ENCODE measurements at regions not wholly inside any gene's neighbourhood (a gene's known extent, or its start where the extent isn't known, plus 50 kb on each side); places are given as distances from the start of the nearest gene placed in this dataset.

- in situ Hi-C loops (cut with HindIII; ENCODE audit: low sequenced_read_pairs), result no loop called here
- peak; percentile 84 for DNase-seq (ENCODE audit: low read depth)
- H3K4me3 ChIP-seq (ENCODE audit: low read depth, low read length), result no peak overlapping the region
- TF ChIP-seq, protein P1, sequence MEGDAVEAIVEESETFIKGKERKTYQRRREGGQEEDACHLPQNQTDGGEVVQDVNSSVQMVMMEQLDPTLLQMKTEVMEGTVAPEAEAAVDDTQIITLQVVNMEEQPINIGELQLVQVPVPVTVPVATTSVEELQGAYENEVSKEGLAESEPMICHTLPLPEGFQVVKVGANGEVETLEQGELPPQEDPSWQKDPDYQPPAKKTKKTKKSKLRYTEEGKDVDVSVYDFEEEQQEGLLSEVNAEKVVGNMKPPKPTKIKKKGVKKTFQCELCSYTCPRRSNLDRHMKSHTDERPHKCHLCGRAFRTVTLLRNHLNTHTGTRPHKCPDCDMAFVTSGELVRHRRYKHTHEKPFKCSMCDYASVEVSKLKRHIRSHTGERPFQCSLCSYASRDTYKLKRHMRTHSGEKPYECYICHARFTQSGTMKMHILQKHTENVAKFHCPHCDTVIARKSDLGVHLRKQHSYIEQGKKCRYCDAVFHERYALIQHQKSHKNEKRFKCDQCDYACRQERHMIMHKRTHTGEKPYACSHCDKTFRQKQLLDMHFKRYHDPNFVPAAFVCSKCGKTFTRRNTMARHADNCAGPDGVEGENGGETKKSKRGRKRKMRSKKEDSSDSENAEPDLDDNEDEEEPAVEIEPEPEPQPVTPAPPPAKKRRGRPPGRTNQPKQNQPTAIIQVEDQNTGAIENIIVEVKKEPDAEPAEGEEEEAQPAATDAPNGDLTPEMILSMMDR (IDR thresholded peaks at IDR 0.05; ENCODE audit: low read depth, low read length, missing control alignments), result no peak
Measured at GRCh38 chr6:2432292-2432691, 186.9 kb upstream of the GMDS start.

GRCh38 chr6:2430612-2431011 lies 185.2 kb upstream of the GMDS start:
- TF ChIP-seq, protein P1 (IDR thresholded peaks at IDR 0.05; ENCODE audit: low read depth, low read length, missing control alignments), result no peak
- DNase-seq (ENCODE audit: low read depth), result no peak
- in situ Hi-C loops (cut with HindIII; ENCODE audit: low sequenced_read_pairs), result no loop called here
- H3K4me3 ChIP-seq (ENCODE audit: low read depth, low read length), result no peak overlapping the region

DNA sequence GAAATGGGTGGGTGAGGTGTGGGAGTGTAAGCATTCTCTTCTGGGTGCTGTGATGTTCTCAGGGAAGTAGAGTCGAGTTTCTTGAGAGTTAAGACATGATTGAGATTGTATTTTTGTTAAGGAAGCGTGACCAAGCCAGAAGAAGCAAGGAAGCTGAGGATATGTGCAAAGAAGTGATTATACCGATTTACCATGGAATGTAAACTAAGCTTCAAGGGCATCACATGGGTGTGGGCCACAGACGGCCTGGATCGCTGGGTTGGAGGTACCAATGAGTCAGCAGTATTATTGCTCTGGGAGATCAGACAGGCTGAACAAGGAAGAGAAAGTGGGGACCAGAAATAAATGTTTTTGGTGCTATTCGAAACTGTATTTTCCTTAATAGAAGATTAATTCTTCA lies 184.1 kb upstream of the GMDS start:
- TF ChIP-seq, protein P1 (IDR thresholded peaks at IDR 0.05; ENCODE audit: low read depth, low read length, missing control alignments), result no peak
- no peak for DNase-seq (ENCODE audit: low read depth)
- H3K4me3 ChIP-seq (ENCODE audit: low read depth, low read length), result no peak overlapping the region
- in situ Hi-C loops (cut with HindIII; ENCODE audit: low sequenced_read_pairs), result no loop called here

GRCh38 chr6:2429032-2429431 lies 183.6 kb upstream of the GMDS start:
- H3K4me3 ChIP-seq (ENCODE audit: low read depth, low read length), result no peak overlapping the region
- TF ChIP-seq, protein P1 (IDR thresholded peaks at IDR 0.05; ENCODE audit: low read depth, low read length, missing control alignments), result no peak
- DNase-seq (ENCODE audit: low read depth), result no peak
- in situ Hi-C loops (cut with HindIII; ENCODE audit: low sequenced_read_pairs), result no loop called here

DNA sequence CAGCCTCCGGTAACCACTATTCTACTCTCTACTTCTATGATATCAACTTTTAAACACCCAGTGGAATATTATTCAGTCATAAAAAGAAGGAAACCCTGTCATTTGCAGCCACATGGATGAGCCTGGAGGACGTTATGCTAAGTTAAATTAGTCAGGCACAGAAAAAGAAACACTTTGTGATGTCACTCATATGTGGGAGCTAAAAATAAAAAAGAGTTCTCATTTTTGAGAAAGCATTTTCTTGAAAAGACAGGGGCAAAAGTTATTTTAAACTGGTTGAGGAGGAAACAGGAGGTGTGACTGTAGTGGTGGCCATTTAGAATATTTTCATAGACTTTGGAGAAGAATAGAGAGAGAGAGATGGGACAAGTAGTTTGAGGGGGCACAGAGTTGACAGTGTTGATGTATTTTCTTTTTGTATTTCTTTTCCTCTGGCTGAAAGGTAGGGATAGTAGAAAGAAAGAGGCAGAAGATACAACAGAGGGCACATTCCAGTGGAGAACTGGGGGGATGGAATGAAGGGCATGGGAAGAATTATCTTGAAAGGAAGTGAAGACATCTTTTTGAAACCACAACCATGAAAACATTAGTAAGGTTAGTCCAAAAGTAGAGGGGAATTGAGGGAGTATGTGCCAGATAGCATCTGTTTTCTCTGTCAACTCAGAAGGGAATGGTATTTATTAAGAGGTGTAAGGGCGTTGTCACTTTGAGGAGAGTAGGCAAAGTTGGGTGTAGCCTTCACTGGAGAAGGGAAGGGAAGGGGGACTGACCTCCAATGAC lies 181.3 kb upstream of the GMDS start:
- in situ Hi-C loops (cut with HindIII; ENCODE audit: low sequenced_read_pairs), result no loop called here
- TF ChIP-seq, protein P1 (IDR thresholded peaks at IDR 0.05; ENCODE audit: low read depth, low read length, missing control alignments), result no peak
- DNase-seq (ENCODE audit: low read depth), result no peak
- H3K4me3 ChIP-seq (ENCODE audit: low read depth, low read length), result no peak overlapping the region

DNA sequence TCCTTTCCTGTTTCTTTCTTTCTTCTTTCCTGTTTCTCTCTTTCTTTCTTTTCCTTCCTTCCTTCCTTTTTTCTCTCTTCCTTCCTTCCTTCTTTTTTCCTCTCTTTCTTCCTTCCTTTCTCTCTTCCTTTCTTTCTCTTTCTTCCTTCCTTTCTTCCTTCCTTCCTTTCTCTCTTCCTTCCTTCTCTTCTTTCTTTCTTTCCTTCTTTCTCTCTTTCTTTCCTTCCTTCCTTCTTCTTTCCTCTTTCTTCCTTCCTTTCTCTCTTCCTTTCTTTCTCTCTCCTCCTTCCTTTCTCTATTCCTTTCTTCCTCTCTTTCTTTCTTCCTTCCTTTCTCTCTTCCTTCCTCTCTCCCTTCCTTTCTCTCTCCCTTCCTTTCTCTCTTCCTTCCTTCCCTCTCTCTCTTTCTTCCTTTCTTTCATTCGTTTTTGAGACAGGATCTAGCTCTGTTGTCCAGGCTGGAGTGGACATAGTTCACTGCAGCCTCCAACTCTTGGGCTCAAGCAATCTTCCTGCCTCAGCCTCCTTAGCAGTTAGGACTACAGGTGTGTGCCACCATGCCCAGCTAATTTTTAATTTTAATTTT lies 170.8 kb upstream of the GMDS start:
- TF ChIP-seq, protein P1 (IDR thresholded peaks at IDR 0.05; ENCODE audit: low read depth, low read length, missing control alignments), result no peak
- no peak overlapping the region for H3K4me3 ChIP-seq (ENCODE audit: low read depth, low read length)
- in situ Hi-C loops (cut with HindIII; ENCODE audit: low sequenced_read_pairs), result no loop called here

More for the DNA sequence above, 170.8 kb upstream of the GMDS start:
- DNase-seq (ENCODE audit: low read depth), result no peak

Data from astrocyte of the cerebellum (primary cell).